HepG2 (cell line): ENCODE measurements at regions not wholly inside any gene's neighbourhood (a gene's known extent, or its start where the extent isn't known, plus 50 kb on each side); places are given as distances from the start of the nearest gene placed in this dataset.

Experiments
- ATAC-seq: fragments of 200-7000 bp; cut with Tn5 transposase; 3 replicates; pipeline ENCODE4 v1.9.1; 2020; ENCODE audit warnings: mild to moderate bottlenecking, moderate library complexity
- BruUV-seq: library from RNA; stranded (reverse); fragments of 400-500 nt; replicated peaks from 2 replicates; lab custom pipeline; 2021; lab: Mats Ljungman, UMichigan
- CTCF ChIA-PET: fragments of 300-600 bp; formaldehyde crosslinking; extraction: SDS; loops from one replicate; lab custom pipeline; 2021; ENCODE audit warnings: low total read pairs, inconsistent platforms, low intra/inter-chr PET ratio; lab: Yijun Ruan, JAX
- POLR2A ChIA-PET: fragments of 350-600 bp; sonication (Branson Sonifier 250); formaldehyde crosslinking; loops from one replicate; lab custom pipeline; 2020; ENCODE audit warnings: antibody characterized with exemption, inconsistent platforms; lab: Yijun Ruan, JAX
- DNase-seq: peaks from one replicate; pipeline ENCODE4 v3.0.0-alpha.2; 2015; ENCODE audit warnings: low spot score
- FAIRE-seq: peaks from 3 replicates; lab custom pipeline; 2011; peaks lifted over from hg19 to GRCh38; lab: Jason Lieb, UNC
- H2AFZ ChIP-seq: one replicate; pipeline ENCODE4 v1.6.1; 2011; ENCODE audit warnings: low read length, inconsistent platforms
- H3K27ac ChIP-seq: fragments of 300-600 bp; 3 replicates; pipeline ENCODE4 v1.8.0; 2011; ENCODE audit warnings: mixed run types, mild to moderate bottlenecking, mixed read lengths, low read length, inconsistent platforms; ENCODE audit not compliant: insufficient read depth; ENCODE audit errors: extremely low read length
- H3K27me3 ChIP-seq, 2 experiments: fragments of 200-600 bp in 1 of 2; 2 replicates in 1 of 2; 3 replicates in 1 of 2; pipeline versions ENCODE4 v1.6.0 to v1.8.0; 2011; ENCODE audit warnings: low read length in 2 of 2, mild to moderate bottlenecking in 2 of 2, moderate library complexity in 2 of 2, inconsistent platforms in 1 of 2; ENCODE audit not compliant: insufficient read depth in 2 of 2, control insufficient read depth in 1 of 2
- H3K36me3 ChIP-seq, 2 experiments: fragments of 200-600 bp in 1 of 2; replicated peaks in 1 of 2; 2 replicates in 1 of 2; 3 replicates in 1 of 2; pipeline versions ENCODE4 v1.5.1 to v1.8.0; 2011; ENCODE audit warnings: low read length in 2 of 2, inconsistent platforms in 1 of 2; ENCODE audit not compliant: insufficient read depth in 2 of 2, control insufficient read depth in 1 of 2
- H3K4me1 ChIP-seq: 2 replicates; pipeline ENCODE4 v1.5.1; 2012; ENCODE audit warnings: low read length, inconsistent platforms; ENCODE audit not compliant: insufficient read depth
- H3K4me2 ChIP-seq: 2 replicates; pipeline ENCODE4 v1.6.0; 2011; ENCODE audit warnings: low read depth, low read length, inconsistent platforms
- H3K4me3 ChIP-seq, 3 experiments: fragments of 200-600 bp in 1 of 3; sonication (generic), shearing (Covaris generic) in 1 of 3; replicated peaks in 1 of 3; 2 replicates each; pipeline ENCODE4 v1.5.1; 2011 to 2016; ENCODE audit warnings: low read length in 3 of 3, inconsistent platforms in 2 of 3, low read depth in 2 of 3, mild to moderate bottlenecking in 2 of 3, control low read depth in 1 of 3, mixed read lengths in 1 of 3; ENCODE audit not compliant: insufficient read depth in 1 of 3
- H3K79me2 ChIP-seq: one replicate; pipeline ENCODE4 v1.6.1; 2011; ENCODE audit warnings: low read length, inconsistent platforms; ENCODE audit not compliant: insufficient read depth
- H3K9ac ChIP-seq: 2 replicates; pipeline ENCODE4 v1.6.0; 2011; ENCODE audit warnings: mild to moderate bottlenecking, low read depth, low read length, inconsistent platforms; ENCODE audit not compliant: insufficient read depth
- H3K9me3 ChIP-seq: 2 replicates; pipeline ENCODE4 v1.5.1; 2012; ENCODE audit warnings: mild to moderate bottlenecking, low read length
- H4K20me1 ChIP-seq: 2 replicates; pipeline ENCODE4 v1.6.0; 2011; ENCODE audit warnings: inconsistent platforms, mild to moderate bottlenecking, low read length, moderate library complexity; ENCODE audit not compliant: insufficient read depth
- ARNT ChIP-seq: fragments of 450-650 bp; IDR thresholded peaks from 2 replicates; pipeline ENCODE4 v1.6.1; 2017
- EED ChIP-seq: sonication (generic); formaldehyde crosslinking; IDR thresholded peaks from 2 replicates; pipeline ENCODE4 v1.5.0; 2020; ENCODE audit warnings: mild to moderate bottlenecking, missing genetic modification reagents
- GRHL1 ChIP-seq: sonication (generic); formaldehyde crosslinking; conservative IDR thresholded peaks from 2 replicates; pipeline ENCODE4 v1.8.0; 2022; ENCODE audit warnings: missing genetic modification reagents
- MED8 ChIP-seq: sonication (generic); formaldehyde crosslinking; IDR thresholded peaks from 2 replicates; pipeline ENCODE4 v1.8.1; 2023; ENCODE audit warnings: mild to moderate bottlenecking, missing genetic modification reagents; ENCODE audit not compliant: insufficient replicate concordance
- PAWR ChIP-seq: sonication (generic); formaldehyde crosslinking; IDR thresholded peaks from 2 replicates; pipeline ENCODE4 v1.4.0; 2020; ENCODE audit warnings: missing genetic modification reagents, mild to moderate bottlenecking, borderline replicate concordance
- STAT5B ChIP-seq: sonication (generic); formaldehyde crosslinking; IDR thresholded peaks from 2 replicates; pipeline ENCODE4 v1.4.0; 2020; ENCODE audit warnings: missing genetic modification reagents
- TERF1 ChIP-seq: sonication (generic); formaldehyde crosslinking; IDR thresholded peaks from 2 replicates; pipeline ENCODE4 v1.8.0; 2022; ENCODE audit warnings: mild to moderate bottlenecking, missing genetic modification reagents, moderate library complexity
- WIZ ChIP-seq: sonication (generic); formaldehyde crosslinking; IDR thresholded peaks from 2 replicates; pipeline ENCODE4 v1.5.1; 2020; ENCODE audit warnings: mild to moderate bottlenecking, missing genetic modification reagents
- ZFP36 ChIP-seq: fragments of 150-350 bp; IDR thresholded peaks from 2 replicates; pipeline ENCODE4 v1.6.1; 2018; ENCODE audit warnings: borderline replicate concordance, low read length, low read depth; ENCODE audit not compliant: partially characterized antibody
- ZNF614 ChIP-seq: IDR thresholded peaks from 2 replicates; pipeline ENCODE4 v1.6.1; 2018; ENCODE audit warnings: missing biosample characterization, missing genetic modification reagents, inconsistent platforms, borderline replicate concordance
- ZNF777 ChIP-seq: sonication (generic); formaldehyde crosslinking; IDR thresholded peaks from 2 replicates; pipeline ENCODE4 v1.4.0; 2020; ENCODE audit warnings: missing genetic modification reagents
- ZSCAN21 ChIP-seq: sonication (generic); formaldehyde crosslinking; IDR thresholded peaks from 2 replicates; pipeline ENCODE4 v1.8.0; 2022; ENCODE audit warnings: mild to moderate bottlenecking, missing genetic modification reagents, moderate library complexity, borderline replicate concordance
- WGBS: methylation state at CpG from one replicate; pipeline ENCODE4 v1.1.6; 2017; ENCODE audit warnings: low lambda C conversion rate; 5-methylcytosine and 5-hydroxymethylcytosine counted together
- in situ Hi-C: cut with HindIII; loops from 2 replicates; pipeline ENCODE4 v1.10.0; 2017; ENCODE audit warnings: low pct_unique_long_range_greater_than_20kb; ENCODE audit not compliant: extremely low pct_ligation_motif_present
- intact Hi-C: fragments of 100-400 bp; cut with micrococcal nuclease; formaldehyde crosslinking; loops from one replicate; pipeline ENCODE4 v1.10.0; 2022; ENCODE audit not compliant: unreplicated experiment

GRCh38 chr7:68857571-68857970, 740.7 kb upstream of the AUTS2 start (continued):
- TF ChIP-seq ZFP36 (no peak), PAWR (no peak), ARNT (no peak), MED8 (CRISPR knock-in tag) (no peak), EED (CRISPR knock-in tag) (no peak), ZSCAN21 (CRISPR knock-in tag) (no peak), WIZ (no peak), STAT5B (CRISPR knock-in tag) (no peak)

GRCh38 chr7:68858497-68858896, 739.8 kb upstream of the AUTS2 start:
- no peaks in the 10 kb centered on the region for H4K20me1 ChIP-seq
- H3K9ac ChIP-seq = no peak overlapping the region
- ATAC-seq = no peak
- in situ Hi-C loops (no loop called here), intact Hi-C loops (no loop called here)
- no peak overlapping the region for H3K27ac ChIP-seq
- H3K4me1 ChIP-seq = no peaks in the 10 kb centered on the region
- BruUV-seq = no TSS peak
- ChIA-PET POLR2A (no interaction called here), CTCF (no interaction called here)
- no peak for DNase-seq
- no peak overlapping the region for H3K4me3 ChIP-seq
- no peaks in the 10 kb centered on the region for H3K79me2 ChIP-seq
- FAIRE-seq = no peak
- H3K36me3 ChIP-seq = no peaks in the 10 kb centered on the region
- H2AFZ ChIP-seq = no peak overlapping the region
- TF ChIP-seq GRHL1 (CRISPR knock-in tag) (no peak), TERF1 (CRISPR knock-in tag) (no peak), ZNF614 (no peak), ZNF777 (no peak)
- no peaks in the 10 kb centered on the region for H3K27me3 ChIP-seq
- H3K4me2 ChIP-seq = no peak overlapping the region
- H3K9me3 ChIP-seq = peaks cover 9% of the 10 kb centered on the region; the same call in 1 of the 2 replicates
- 0% methylated on average over 1 of the region's 1 CpG for WGBS
